ENCODE measurements at regions not wholly inside any gene's neighbourhood (a gene's known extent, or its start where the extent isn't known, plus 50 kb on each side); places are given as distances from the start of the nearest gene placed in this dataset.
A peak's percentile ranks its signal among the peaks of the same experiment; 100 is the strongest.
"Not testable (repeated sequence)": the region's sequence is repeated elsewhere in the genome, so short reads cannot be mapped to it uniquely, and the experiment has no call there.

GRCh38 chr9:42759320-42759719 lies 575.9 kb downstream of the SPATA31A6 start:
- H3K36me3 Mint-ChIP-seq; H3K27me3 ChIP-seq (ENCODE audit: control insufficient read depth, insufficient read depth, low read length); H3K27ac ChIP-seq (ENCODE audit: insufficient read depth, low read length, poor library complexity, severe bottlenecking); H3K4me1 Mint-ChIP-seq; H3K9me3 Mint-ChIP-seq; H3K4me3 ChIP-seq (ENCODE audit: low read depth, low read length); H3K36me3 ChIP-seq (ENCODE audit: control insufficient read depth, insufficient read depth, low read length); ATAC-seq (ENCODE audit: low read depth in 2 of 2); H3K27ac Mint-ChIP-seq; H3K27me3 Mint-ChIP-seq; H3K4me3 Mint-ChIP-seq; H3K9me3 ChIP-seq (ENCODE audit: control insufficient read depth in 2 of 2, low read length in 2 of 2); DNase-seq; H3K4me1 ChIP-seq (ENCODE audit: control insufficient read depth, insufficient read depth, low read length, poor library complexity, severe bottlenecking): not testable (repeated sequence)

- not testable (repeated sequence) for H3K4me1 ChIP-seq (ENCODE audit: control insufficient read depth, insufficient read depth, low read length, poor library complexity, severe bottlenecking); H3K36me3 ChIP-seq (ENCODE audit: control insufficient read depth, insufficient read depth, low read length); H3K9me3 ChIP-seq (ENCODE audit: control insufficient read depth in 2 of 2, low read length in 2 of 2); H3K27me3 Mint-ChIP-seq; H3K36me3 Mint-ChIP-seq; H3K27ac ChIP-seq (ENCODE audit: insufficient read depth, low read length, poor library complexity, severe bottlenecking); ATAC-seq (ENCODE audit: low read depth in 2 of 2); H3K9me3 Mint-ChIP-seq; DNase-seq; H3K4me1 Mint-ChIP-seq; H3K4me3 ChIP-seq (ENCODE audit: low read depth, low read length); H3K27ac Mint-ChIP-seq; H3K4me3 Mint-ChIP-seq; H3K27me3 ChIP-seq (ENCODE audit: control insufficient read depth, insufficient read depth, low read length)
Measured at GRCh38 chr9:42782201-42782600, 598.7 kb downstream of the SPATA31A6 start.

GRCh38 chr9:42792725-42793124 lies 609.3 kb downstream of the SPATA31A6 start:
- H3K9me3 ChIP-seq (ENCODE audit: control insufficient read depth in 2 of 2, low read length in 2 of 2); H3K27ac Mint-ChIP-seq; H3K27me3 ChIP-seq (ENCODE audit: control insufficient read depth, insufficient read depth, low read length); H3K4me3 ChIP-seq (ENCODE audit: low read depth, low read length); H3K4me1 Mint-ChIP-seq; H3K36me3 ChIP-seq (ENCODE audit: control insufficient read depth, insufficient read depth, low read length); H3K36me3 Mint-ChIP-seq; DNase-seq; H3K4me3 Mint-ChIP-seq; H3K27me3 Mint-ChIP-seq; H3K4me1 ChIP-seq (ENCODE audit: control insufficient read depth, insufficient read depth, low read length, poor library complexity, severe bottlenecking); H3K9me3 Mint-ChIP-seq; ATAC-seq (ENCODE audit: low read depth in 2 of 2); H3K27ac ChIP-seq (ENCODE audit: insufficient read depth, low read length, poor library complexity, severe bottlenecking): not testable (repeated sequence)

- H3K36me3 Mint-ChIP-seq; H3K9me3 Mint-ChIP-seq; ATAC-seq (ENCODE audit: low read depth in 2 of 2); H3K4me3 Mint-ChIP-seq; H3K4me3 ChIP-seq (ENCODE audit: low read depth, low read length); H3K36me3 ChIP-seq (ENCODE audit: control insufficient read depth, insufficient read depth, low read length); H3K27me3 ChIP-seq (ENCODE audit: control insufficient read depth, insufficient read depth, low read length); H3K4me1 ChIP-seq (ENCODE audit: control insufficient read depth, insufficient read depth, low read length, poor library complexity, severe bottlenecking); H3K27me3 Mint-ChIP-seq; H3K27ac Mint-ChIP-seq; H3K9me3 ChIP-seq (ENCODE audit: control insufficient read depth in 2 of 2, low read length in 2 of 2); H3K27ac ChIP-seq (ENCODE audit: insufficient read depth, low read length, poor library complexity, severe bottlenecking); DNase-seq; H3K4me1 Mint-ChIP-seq: not testable (repeated sequence)
Measured at GRCh38 chr9:42798571-42798970, 615.1 kb downstream of the SPATA31A6 start.

- not testable (repeated sequence) for H3K27ac ChIP-seq (ENCODE audit: insufficient read depth, low read length, poor library complexity, severe bottlenecking); H3K27me3 Mint-ChIP-seq; H3K27me3 ChIP-seq (ENCODE audit: control insufficient read depth, insufficient read depth, low read length); H3K36me3 ChIP-seq (ENCODE audit: control insufficient read depth, insufficient read depth, low read length); H3K9me3 Mint-ChIP-seq; H3K27ac Mint-ChIP-seq; ATAC-seq (ENCODE audit: low read depth in 2 of 2); H3K4me1 ChIP-seq (ENCODE audit: control insufficient read depth, insufficient read depth, low read length, poor library complexity, severe bottlenecking); H3K4me3 ChIP-seq (ENCODE audit: low read depth, low read length); DNase-seq; H3K4me3 Mint-ChIP-seq; H3K36me3 Mint-ChIP-seq; H3K4me1 Mint-ChIP-seq; H3K9me3 ChIP-seq (ENCODE audit: control insufficient read depth in 2 of 2, low read length in 2 of 2)
Measured at GRCh38 chr9:42802716-42803115, 619.3 kb downstream of the SPATA31A6 start.

GRCh38 chr9:42806674-42807073 lies 623.2 kb downstream of the SPATA31A6 start:
- not testable (repeated sequence) for H3K4me3 Mint-ChIP-seq; H3K27me3 ChIP-seq (ENCODE audit: control insufficient read depth, insufficient read depth, low read length); H3K4me3 ChIP-seq (ENCODE audit: low read depth, low read length); H3K9me3 Mint-ChIP-seq; H3K27me3 Mint-ChIP-seq; H3K4me1 ChIP-seq (ENCODE audit: control insufficient read depth, insufficient read depth, low read length, poor library complexity, severe bottlenecking); H3K36me3 ChIP-seq (ENCODE audit: control insufficient read depth, insufficient read depth, low read length); H3K27ac ChIP-seq (ENCODE audit: insufficient read depth, low read length, poor library complexity, severe bottlenecking); H3K9me3 ChIP-seq (ENCODE audit: control insufficient read depth in 2 of 2, low read length in 2 of 2); H3K4me1 Mint-ChIP-seq; H3K27ac Mint-ChIP-seq; H3K36me3 Mint-ChIP-seq; ATAC-seq (ENCODE audit: low read depth in 2 of 2); DNase-seq

- H3K4me3 Mint-ChIP-seq; H3K9me3 Mint-ChIP-seq; H3K27me3 ChIP-seq (ENCODE audit: control insufficient read depth, insufficient read depth, low read length); H3K36me3 ChIP-seq (ENCODE audit: control insufficient read depth, insufficient read depth, low read length); DNase-seq; H3K4me1 Mint-ChIP-seq; H3K27ac Mint-ChIP-seq; H3K9me3 ChIP-seq (ENCODE audit: control insufficient read depth in 2 of 2, low read length in 2 of 2); H3K27me3 Mint-ChIP-seq; H3K27ac ChIP-seq (ENCODE audit: insufficient read depth, low read length, poor library complexity, severe bottlenecking); H3K4me1 ChIP-seq (ENCODE audit: control insufficient read depth, insufficient read depth, low read length, poor library complexity, severe bottlenecking); H3K4me3 ChIP-seq (ENCODE audit: low read depth, low read length); H3K36me3 Mint-ChIP-seq; ATAC-seq (ENCODE audit: low read depth in 2 of 2): not testable (repeated sequence)
Measured at GRCh38 chr9:42821468-42821867, 638.0 kb downstream of the SPATA31A6 start.

- H3K4me1 ChIP-seq (ENCODE audit: control insufficient read depth, insufficient read depth, low read length, poor library complexity, severe bottlenecking); H3K27ac ChIP-seq (ENCODE audit: insufficient read depth, low read length, poor library complexity, severe bottlenecking); H3K9me3 ChIP-seq (ENCODE audit: control insufficient read depth in 2 of 2, low read length in 2 of 2); H3K4me3 ChIP-seq (ENCODE audit: low read depth, low read length); H3K4me1 Mint-ChIP-seq; DNase-seq; ATAC-seq (ENCODE audit: low read depth in 2 of 2); H3K36me3 Mint-ChIP-seq; H3K9me3 Mint-ChIP-seq; H3K27me3 Mint-ChIP-seq; H3K27me3 ChIP-seq (ENCODE audit: control insufficient read depth, insufficient read depth, low read length); H3K4me3 Mint-ChIP-seq; H3K36me3 ChIP-seq (ENCODE audit: control insufficient read depth, insufficient read depth, low read length): not testable (repeated sequence)
- peak overlapping the region in 1 of 3 donors; percentile 43 for H3K27ac Mint-ChIP-seq
Measured at GRCh38 chr9:42848156-42848555, 664.7 kb downstream of the SPATA31A6 start.

Measured in CD4-positive, CD25-positive, alpha-beta regulatory T cell (primary cell).